ENCODE measurements at regions not wholly inside any gene's neighbourhood (a gene's known extent, or its start where the extent isn't known, plus 50 kb on each side); places are given as distances from the start of the nearest gene placed in this dataset.
A peak's percentile ranks its signal among the peaks of the same experiment; 100 is the strongest.

DNA sequence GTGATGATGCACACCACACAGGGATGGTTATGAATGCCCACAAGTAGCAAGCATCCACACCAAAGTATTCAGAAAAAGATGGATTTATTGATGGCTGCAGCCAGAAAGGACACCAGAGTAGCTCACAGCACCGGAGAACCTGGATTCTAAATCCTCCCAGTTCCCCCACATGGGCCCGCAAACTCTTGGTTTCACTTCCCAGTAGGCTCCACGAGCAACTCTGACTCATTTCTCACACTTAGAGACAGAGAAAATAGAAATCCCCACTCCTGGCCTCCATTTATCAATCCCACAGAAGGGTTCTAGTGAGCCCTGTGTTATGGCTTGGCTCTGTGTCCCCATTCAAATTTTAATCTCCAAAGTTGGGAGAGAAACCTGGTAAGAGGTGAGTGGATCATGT lies 426.7 kb upstream of the MYT1L start:
- DNase-seq = no peak
- Mint-ChIP-seq H3K4me3 (no peak overlapping the region), H3K9me3 (peaks cover 4 to 32% (median 13%) of the 10 kb centered on the region in 7 donors), H3K27me3 (no peaks in the 10 kb centered on the region), H3K4me1 (no peaks in the 10 kb centered on the region), H3K36me3 (no peaks in the 10 kb centered on the region), H3K27ac (peak overlapping the region in 1 of 6 donors; percentile 33)
- no peak for ATAC-seq (ENCODE audit: low read depth in 2 of 2)

DNA sequence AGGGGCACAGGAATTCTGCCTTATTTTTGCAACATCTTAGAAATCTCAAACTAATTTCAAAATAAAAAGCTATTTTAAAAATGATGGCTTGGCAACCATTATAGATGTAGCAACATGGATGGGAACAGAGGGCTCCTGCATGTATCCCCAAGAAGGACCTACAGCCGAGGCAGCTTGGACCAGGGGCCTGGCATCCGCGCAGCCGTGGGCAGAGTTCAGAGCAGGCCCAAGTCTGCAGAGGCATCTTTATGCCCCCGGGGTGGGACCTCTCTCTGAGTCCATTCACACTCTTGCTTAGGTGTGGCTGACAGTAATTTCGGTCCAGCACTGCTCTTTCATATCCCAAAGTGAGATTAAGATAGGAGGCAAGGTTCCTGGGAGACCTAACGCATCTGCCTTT lies 425.8 kb upstream of the MYT1L start:
- Mint-ChIP-seq H3K27me3 (no peaks in the 10 kb centered on the region), H3K36me3 (no peaks in the 10 kb centered on the region), H3K9me3 (peaks cover 4 to 36% (median 16%) of the 10 kb centered on the region in 7 donors), H3K4me1 (no peaks in the 10 kb centered on the region), H3K27ac (no peak overlapping the region), H3K4me3 (no peak overlapping the region)
- no peak for DNase-seq
- ATAC-seq (ENCODE audit: low read depth in 2 of 2) = no peak

DNA sequence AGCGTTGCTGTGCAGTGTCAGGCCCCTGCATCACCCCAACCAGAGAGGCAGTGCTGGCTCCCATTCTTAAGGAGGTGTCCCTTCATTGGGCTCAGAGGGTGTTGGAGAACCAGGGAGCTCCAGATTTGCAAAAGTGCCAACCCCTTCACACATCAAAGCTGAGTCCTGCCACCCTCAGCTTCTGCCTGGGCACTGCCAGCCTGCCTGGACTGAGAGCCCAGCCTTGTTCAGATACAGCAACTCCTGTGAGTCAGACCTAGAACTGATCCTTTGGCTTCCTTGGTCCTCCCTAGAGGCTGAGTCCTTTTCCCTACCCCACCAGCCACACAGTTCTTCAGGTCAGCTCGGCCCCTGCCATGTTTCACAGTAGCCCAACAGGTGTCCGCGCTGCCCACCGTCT lies 424.9 kb upstream of the MYT1L start:
- Mint-ChIP-seq H3K27ac (no peak overlapping the region), H3K9me3 (peaks cover 6 to 38% (median 22%) of the 10 kb centered on the region in 7 donors), H3K4me3 (no peak overlapping the region), H3K36me3 (no peaks in the 10 kb centered on the region), H3K27me3 (no peaks in the 10 kb centered on the region), H3K4me1 (no peaks in the 10 kb centered on the region)
- ATAC-seq (ENCODE audit: low read depth in 2 of 2) = no peak
- DNase-seq = no peak

DNA sequence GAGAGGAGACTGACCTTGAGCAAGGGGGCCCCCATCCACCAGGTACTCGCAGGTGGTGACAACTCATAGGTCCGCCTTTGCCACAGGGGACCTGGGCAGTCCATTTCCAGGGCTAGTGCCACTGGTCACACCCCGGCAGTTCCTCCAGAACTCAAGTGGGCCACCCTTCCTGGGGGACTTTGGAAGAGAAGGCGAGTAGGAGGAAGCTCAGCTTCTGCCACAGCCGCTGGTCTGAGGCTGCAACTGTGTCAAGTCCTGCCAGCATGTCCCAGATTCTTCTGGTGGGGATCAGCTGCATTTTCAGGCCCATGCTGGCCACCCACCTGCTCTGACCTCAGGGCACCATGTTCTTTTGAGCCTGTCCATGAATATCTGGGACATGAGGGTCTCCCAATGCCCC lies 423.9 kb upstream of the MYT1L start:
- DNase-seq (no peak), ATAC-seq (ENCODE audit: low read depth in 2 of 2) (no peak)
- no peaks in the 10 kb centered on the region for H3K27me3 Mint-ChIP-seq
- no peak overlapping the region for H3K27ac Mint-ChIP-seq
- no peaks in the 10 kb centered on the region for H3K36me3 Mint-ChIP-seq
- H3K9me3 Mint-ChIP-seq = peaks cover 6 to 33% (median 22%) of the 10 kb centered on the region in 7 donors
- H3K4me1 Mint-ChIP-seq = no peaks in the 10 kb centered on the region
- no peak overlapping the region for H3K4me3 Mint-ChIP-seq

DNA sequence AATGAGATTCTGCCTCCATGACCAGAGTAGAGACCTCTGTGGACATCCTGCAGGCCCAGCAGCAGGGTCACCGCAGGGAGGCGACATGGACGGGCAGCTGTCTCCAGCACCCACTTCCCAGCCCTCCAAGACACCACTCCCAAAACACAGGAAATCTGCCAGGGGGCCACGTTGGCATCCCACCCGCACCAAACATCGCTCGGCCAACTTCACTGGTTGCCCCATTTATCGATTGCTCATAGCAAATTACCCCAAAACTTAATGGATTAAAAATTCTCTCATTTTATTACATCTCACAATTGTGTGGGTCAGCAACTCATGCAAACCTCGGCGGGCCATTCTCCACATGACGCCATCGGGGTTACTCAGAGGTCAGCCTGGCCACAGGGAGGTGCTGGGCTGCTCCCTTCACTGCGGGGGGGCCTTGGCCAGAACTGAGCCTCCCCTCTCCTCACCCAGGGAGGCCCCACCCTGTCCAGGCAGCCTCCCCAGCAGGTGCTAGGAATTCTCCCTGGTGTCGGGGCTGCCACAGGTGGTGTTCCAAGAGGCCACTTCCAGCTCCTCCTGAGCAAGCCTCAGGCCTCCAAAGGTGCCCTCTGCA lies 420.7 kb upstream of the MYT1L start:
- no peak for DNase-seq
- Mint-ChIP-seq H3K27ac (no peak overlapping the region), H3K4me1 (no peaks in the 10 kb centered on the region)

DNA sequence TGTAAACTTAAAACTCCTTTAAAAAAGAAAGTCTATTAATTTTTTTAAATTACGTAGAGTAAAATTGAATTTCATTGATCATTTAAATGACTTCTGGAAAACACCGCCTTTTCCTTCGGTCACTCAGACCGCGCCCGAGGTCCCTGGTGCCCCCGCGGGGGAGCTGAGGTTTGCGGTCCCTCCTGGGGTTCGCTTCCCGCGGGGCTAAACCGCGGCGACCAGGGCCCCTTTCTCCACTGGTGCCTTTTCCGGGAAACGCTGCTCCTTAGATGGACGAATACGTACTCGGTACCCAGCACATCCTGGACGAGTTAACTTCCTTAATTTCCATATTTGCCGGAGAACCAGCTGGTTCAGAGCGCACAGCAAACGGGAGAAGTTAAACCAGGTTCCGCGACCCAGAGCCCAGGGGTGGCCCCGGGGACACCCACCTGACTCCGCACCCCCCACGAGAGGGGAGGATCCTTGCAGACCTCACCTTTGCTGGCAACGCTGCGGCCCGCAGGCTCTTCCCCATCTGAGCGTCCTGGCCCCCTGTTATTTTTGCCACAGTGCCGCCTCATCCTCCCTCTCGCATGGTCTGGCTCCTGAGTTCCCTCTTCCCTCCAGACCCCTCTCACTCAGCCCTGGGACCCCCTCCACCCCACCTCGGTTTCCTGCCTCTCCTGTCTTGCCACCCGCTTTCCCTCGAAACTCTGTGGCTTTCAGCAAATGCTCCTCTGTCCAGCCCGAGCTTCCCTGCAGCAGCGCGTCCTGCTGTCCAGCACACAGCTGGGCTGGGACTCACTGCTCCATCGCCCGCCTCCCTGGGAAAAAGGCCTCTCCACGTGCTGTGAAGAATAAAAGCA lies 420.0 kb upstream of the MYT1L start:
- Mint-ChIP-seq H3K9me3 (peaks cover 6 to 33% (median 20%) of the 10 kb centered on the region in 7 donors), H3K27me3 (no peaks in the 10 kb centered on the region), H3K27ac (no peak overlapping the region), H3K4me1 (no peaks in the 10 kb centered on the region), H3K36me3 (no peaks in the 10 kb centered on the region), H3K4me3 (no peak overlapping the region)
- DNase-seq (no peak), ATAC-seq (ENCODE audit: low read depth in 2 of 2) (no peak)

More for the DNA sequence above, 420.7 kb upstream of the MYT1L start:
- Mint-ChIP-seq H3K4me3 (peak overlapping the region in 1 of 8 donors; percentile 42), H3K36me3 (no peaks in the 10 kb centered on the region), H3K9me3 (peaks cover 6 to 33% (median 20%) of the 10 kb centered on the region in 7 donors), H3K27me3 (no peaks in the 10 kb centered on the region)
- no peak for ATAC-seq (ENCODE audit: low read depth in 2 of 2)

DNA sequence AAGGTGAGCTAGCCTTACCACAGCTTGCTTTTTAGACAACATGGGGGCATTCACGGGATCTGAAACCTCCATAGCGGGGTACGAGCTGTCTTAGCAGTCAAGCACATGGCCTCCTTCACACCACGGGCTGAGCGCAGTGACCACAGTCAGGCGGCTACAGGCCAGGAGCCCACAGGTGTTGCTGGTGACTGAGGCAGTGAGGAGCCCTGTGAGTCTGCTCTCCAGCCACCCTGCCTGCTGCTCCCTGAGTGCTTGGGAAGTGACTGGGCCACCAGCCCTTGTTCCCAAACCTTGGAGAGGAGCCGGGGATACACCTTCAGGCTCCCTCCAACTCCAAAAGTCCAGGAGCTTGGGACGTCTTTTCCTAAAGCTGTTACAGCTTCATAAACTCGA lies 418.1 kb upstream of the MYT1L start:
- DNase-seq = no peak
- ATAC-seq (ENCODE audit: low read depth in 2 of 2) = no peak
- Mint-ChIP-seq H3K4me3 (no peak overlapping the region), H3K27ac (no peak overlapping the region), H3K4me1 (no peaks in the 10 kb centered on the region), H3K9me3 (peaks cover 2 to 22% (median 17%) of the 10 kb centered on the region in 7 donors), H3K27me3 (peaks cover 0 to 4% (median 0%) of the 10 kb centered on the region in 3 donors), H3K36me3 (no peaks in the 10 kb centered on the region)

DNA sequence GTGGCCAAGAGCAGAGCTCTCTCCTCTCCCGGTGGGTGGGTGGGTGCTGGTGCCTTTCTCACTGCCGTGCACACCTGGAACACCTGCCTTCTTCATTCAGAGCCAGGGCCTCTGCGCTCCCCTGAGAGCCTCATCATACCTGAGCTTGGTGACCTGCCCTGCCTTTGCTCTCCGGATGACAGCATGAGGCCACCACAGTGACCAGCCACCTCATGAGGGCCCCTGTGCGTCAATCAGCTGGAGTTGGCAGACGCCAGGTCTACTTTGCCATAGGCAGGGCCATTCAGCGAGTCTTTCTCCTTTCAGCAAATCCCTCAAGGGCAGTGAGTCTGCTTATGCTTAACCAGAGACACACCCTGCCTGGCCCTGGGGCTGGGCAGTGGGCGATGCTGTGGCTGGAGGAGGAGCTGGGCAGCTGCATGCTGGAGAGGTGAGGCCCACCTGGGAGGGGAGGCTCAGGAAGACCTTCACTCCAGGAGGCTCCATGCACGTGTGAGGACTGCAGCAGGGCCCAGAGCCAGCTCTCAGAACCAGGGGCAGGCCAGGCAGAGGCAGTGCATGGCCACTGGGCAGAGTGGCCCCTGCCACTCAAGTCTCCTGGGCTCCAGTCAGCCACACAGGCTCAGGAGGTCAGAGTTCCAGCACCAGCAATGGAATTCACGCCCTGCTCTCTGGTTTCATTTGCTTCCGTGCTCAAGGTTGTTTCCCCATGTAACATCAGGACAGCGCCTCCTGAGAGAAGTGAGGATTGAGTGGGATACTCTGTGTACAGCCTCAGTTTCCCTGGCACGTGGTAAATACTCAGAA lies 417.5 kb upstream of the MYT1L start:
- DNase-seq = no peak
- no peak overlapping the region for H3K4me3 Mint-ChIP-seq

DNA sequence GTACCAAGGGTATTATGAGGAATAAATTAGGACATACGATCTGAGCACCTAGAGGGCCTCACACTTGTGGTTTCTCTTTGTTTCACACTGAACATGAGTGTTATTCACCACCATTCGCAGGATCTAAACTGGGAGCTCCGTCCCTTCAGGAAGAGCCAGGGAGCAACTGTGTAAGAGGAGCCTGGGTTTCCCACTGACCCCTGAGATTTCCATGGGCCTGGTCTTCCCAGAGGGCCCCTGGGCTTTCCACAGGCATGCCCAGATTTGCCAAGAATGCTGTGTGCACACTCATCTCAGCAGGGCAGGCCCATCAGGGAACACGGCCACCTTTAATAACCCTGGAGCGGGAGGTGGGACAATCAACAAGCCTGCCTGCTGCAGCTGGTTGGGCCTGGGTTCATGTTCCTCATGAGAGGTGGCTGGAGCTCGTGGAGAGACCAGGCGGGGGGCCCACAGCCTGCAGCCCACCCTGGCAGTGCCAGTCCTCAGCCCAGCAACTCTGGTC lies 416.8 kb upstream of the MYT1L start:
- peak overlapping the region in 1 of 6 donors; percentile 14 for H3K27ac Mint-ChIP-seq
- no peak overlapping the region for H3K4me3 Mint-ChIP-seq
- peaks cover 0 to 4% (median 0%) of the 10 kb centered on the region in 3 donors for H3K27me3 Mint-ChIP-seq
- ATAC-seq (ENCODE audit: low read depth in 2 of 2) (no peak), DNase-seq (no peak)
- H3K4me1 Mint-ChIP-seq = no peaks in the 10 kb centered on the region
- H3K36me3 Mint-ChIP-seq = no peaks in the 10 kb centered on the region
- H3K9me3 Mint-ChIP-seq = peaks cover 0 to 14% (median 9%) of the 10 kb centered on the region in 7 donors

More for the DNA sequence above, 417.5 kb upstream of the MYT1L start:
- peaks cover 0 to 4% (median 0%) of the 10 kb centered on the region in 3 donors for H3K27me3 Mint-ChIP-seq
- no peaks in the 10 kb centered on the region for H3K36me3 Mint-ChIP-seq
- peaks cover 0 to 16% (median 13%) of the 10 kb centered on the region in 7 donors for H3K9me3 Mint-ChIP-seq
- no peaks in the 10 kb centered on the region for H3K4me1 Mint-ChIP-seq
- ATAC-seq (ENCODE audit: low read depth in 2 of 2) = no peak
- H3K27ac Mint-ChIP-seq = no peak overlapping the region

DNA sequence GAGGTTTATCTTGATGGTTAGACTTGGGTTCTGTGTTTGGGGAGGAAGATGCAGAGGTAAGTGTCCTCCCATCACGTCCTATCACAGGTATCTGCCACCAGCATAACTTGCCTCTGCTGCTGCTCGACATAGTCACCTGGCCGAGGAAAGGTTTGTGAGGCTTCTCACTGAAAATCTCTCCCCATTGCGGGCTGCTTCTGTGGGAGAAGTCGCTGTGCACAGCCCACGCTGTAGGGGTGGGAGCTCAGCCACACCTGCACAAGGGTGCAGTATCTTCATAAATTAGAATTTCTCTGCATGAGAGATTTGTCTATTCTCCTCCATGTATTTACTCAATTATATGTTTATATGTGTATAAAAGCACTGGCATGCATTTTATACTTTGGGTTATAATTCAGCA lies 415.7 kb upstream of the MYT1L start:
- Mint-ChIP-seq H3K4me1 (no peaks in the 10 kb centered on the region), H3K4me3 (no peak overlapping the region), H3K27me3 (peaks cover 0 to 4% (median 0%) of the 10 kb centered on the region in 3 donors), H3K27ac (no peak overlapping the region), H3K36me3 (no peaks in the 10 kb centered on the region), H3K9me3 (peaks cover 0 to 12% (median 4%) of the 10 kb centered on the region in 7 donors)
- DNase-seq (no peak), ATAC-seq (ENCODE audit: low read depth in 2 of 2) (no peak)

DNA sequence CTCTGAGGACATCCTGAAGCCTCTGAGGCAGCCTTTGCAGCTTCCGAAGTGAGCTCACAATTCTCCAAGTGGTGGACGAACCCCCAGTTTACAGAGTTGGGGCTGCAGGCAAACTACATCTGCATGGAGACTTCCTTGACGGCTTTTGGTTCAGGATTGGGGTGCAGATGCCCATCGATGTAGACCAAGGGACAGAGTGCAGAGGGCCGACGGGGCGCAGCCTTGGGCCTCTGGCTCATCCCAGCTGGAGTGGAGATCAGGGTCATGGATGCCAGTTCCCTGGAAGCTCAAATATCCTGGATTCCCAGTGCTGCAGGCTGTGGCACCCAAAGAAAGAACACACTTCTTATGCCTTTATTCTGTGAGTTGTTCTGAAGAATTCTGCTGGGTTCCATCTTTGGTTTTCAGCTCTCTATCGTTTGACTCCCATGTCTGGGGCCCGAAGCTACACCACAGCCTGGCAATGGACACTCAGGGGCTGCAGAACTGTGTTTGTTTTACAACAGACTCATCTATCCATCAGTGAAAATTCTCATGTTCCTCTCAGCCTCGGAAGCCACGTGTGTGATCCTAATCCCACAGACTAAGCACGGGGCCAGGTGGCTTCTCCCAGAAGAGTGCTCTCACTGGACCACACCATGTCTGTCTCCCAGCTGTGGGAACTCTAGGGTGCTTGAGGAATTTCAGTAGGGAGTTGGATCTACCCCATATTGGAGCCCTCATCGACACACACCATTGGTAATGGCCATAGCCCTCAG lies 414.1 kb upstream of the MYT1L start:
- peaks cover 1 to 6% (median 4%) of the 10 kb centered on the region in 3 donors for H3K27me3 Mint-ChIP-seq
- peaks cover 0 to 1% (median 0%) of the 10 kb centered on the region in 3 donors for H3K4me1 Mint-ChIP-seq
- ATAC-seq (ENCODE audit: low read depth in 2 of 2) (no peak), DNase-seq (no peak)
- H3K4me3 Mint-ChIP-seq = no peak overlapping the region
- peaks cover 0 to 9% (median 5%) of the 10 kb centered on the region in 7 donors for H3K9me3 Mint-ChIP-seq
- H3K36me3 Mint-ChIP-seq = peaks cover 0 to 4% of the 10 kb centered on the region in 2 donors
- no peak overlapping the region for H3K27ac Mint-ChIP-seq

DNA sequence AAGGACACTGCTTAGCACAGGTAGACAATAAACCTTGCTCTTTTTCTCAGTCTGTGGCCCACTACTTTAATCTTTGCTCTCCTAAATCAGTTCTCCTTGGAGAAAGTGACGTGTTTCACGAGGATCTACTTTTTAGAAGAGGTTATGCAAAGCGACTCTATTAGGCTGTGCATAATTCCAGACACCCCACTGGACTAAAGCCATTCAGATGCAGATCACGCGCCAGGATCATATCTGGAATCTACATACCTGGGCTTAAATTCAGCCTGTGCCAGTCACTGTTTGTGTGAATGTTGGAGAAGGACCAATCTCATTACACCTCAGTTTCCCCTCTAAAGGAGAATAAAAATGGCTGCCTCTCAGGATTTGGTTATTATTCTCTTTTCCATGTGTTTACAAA lies 413.0 kb upstream of the MYT1L start:
- Mint-ChIP-seq H3K36me3 (peaks cover 0 to 12% of the 10 kb centered on the region in 2 donors), H3K27ac (no peak overlapping the region), H3K4me1 (peaks cover 0 to 6% (median 0%) of the 10 kb centered on the region in 3 donors), H3K27me3 (peaks cover 8 to 13% (median 8%) of the 10 kb centered on the region in 3 donors), H3K9me3 (peaks cover 3 to 12% (median 11%) of the 10 kb centered on the region in 7 donors), H3K4me3 (no peak overlapping the region)
- DNase-seq (no peak), ATAC-seq (ENCODE audit: low read depth in 2 of 2) (no peak)
